HEK293 (cell line): ENCODE measurements at regions not wholly inside any gene's neighbourhood (a gene's known extent, or its start where the extent isn't known, plus 50 kb on each side); places are given as distances from the start of the nearest gene placed in this dataset.

Experiments
- CTCF ChIA-PET: fragments of 350-600 bp; formaldehyde crosslinking; extraction: SDS; loops from one replicate; lab custom pipeline; 2021; ENCODE audit warnings: antibody characterized with exemption; lab: Yijun Ruan, JAX
- POLR2A ChIA-PET: fragments of 300-600 bp; formaldehyde crosslinking; extraction: SDS; loops from one replicate; lab custom pipeline; 2020; ENCODE audit warnings: antibody characterized with exemption, inconsistent platforms; lab: Yijun Ruan, JAX
- H3K27ac ChIP-seq: fragments of 200-500 bp; sonication (Bioruptor generic); 2 replicates; pipeline ENCODE4 v1.5.1; 2014; ENCODE audit warnings: low read depth, low read length, control low read depth, inconsistent platforms; ENCODE audit errors: extremely low read depth
- H3K36me3 ChIP-seq, 2 experiments: fragments of 200-500 bp in 1 of 2; sonication (Bioruptor generic) in 1 of 2; 1 replicate in 1 of 2; 2 replicates in 1 of 2; pipeline ENCODE4 v1.5.1; 2014 to 2017; ENCODE audit warnings: inconsistent platforms in 2 of 2, low read length in 2 of 2; ENCODE audit not compliant: control insufficient read depth in 2 of 2, insufficient read depth in 1 of 2
- H3K4me1 ChIP-seq: fragments of 200-500 bp; sonication (Bioruptor generic); 2 replicates; pipeline ENCODE4 v1.5.1; 2014; ENCODE audit warnings: mild to moderate bottlenecking, low read length, inconsistent platforms; ENCODE audit not compliant: control insufficient read depth, insufficient read depth
- H3K4me3 ChIP-seq: 2 replicates; pipeline ENCODE4 v1.5.1; 2011; ENCODE audit warnings: low read depth, mild to moderate bottlenecking, control low read depth, low read length, moderate library complexity
- H3K9me3 ChIP-seq: fragments of 200-500 bp; sonication (Bioruptor generic); 2 replicates; pipeline ENCODE4 v1.5.1; 2014; ENCODE audit warnings: low read depth, low read length, inconsistent platforms; ENCODE audit not compliant: control insufficient read depth, insufficient read depth
- GLI4 ChIP-seq: fragments of 450-650 bp; formaldehyde crosslinking; IDR thresholded peaks from 2 replicates; pipeline ENCODE4 v1.5.1; 2016; ENCODE audit warnings: missing biosample characterization, missing genetic modification characterization
- HIC1 ChIP-seq: fragments of 450-650 bp; formaldehyde crosslinking; IDR thresholded peaks from 2 replicates; pipeline ENCODE4 v1.5.1; 2016; ENCODE audit warnings: missing biosample characterization, missing genetic modification characterization
- HOXC10 ChIP-seq: sonication (generic); formaldehyde crosslinking; IDR thresholded peaks from 2 replicates; pipeline ENCODE4 v1.8.1; 2023; ENCODE audit warnings: mild to moderate bottlenecking, missing genetic modification reagents
- KLF10 ChIP-seq: fragments of 450-650 bp; IDR thresholded peaks from 2 replicates; pipeline ENCODE4 v1.5.1; 2018; ENCODE audit warnings: missing biosample characterization, mild to moderate bottlenecking, missing genetic modification characterization
- ZBTB1 ChIP-seq: fragments of 450-650 bp; formaldehyde crosslinking; IDR thresholded peaks from 2 replicates; pipeline ENCODE4 v1.5.1; 2016; ENCODE audit warnings: missing biosample characterization, missing genetic modification characterization
- ZBTB6 ChIP-seq: fragments of 450-650 bp; formaldehyde crosslinking; IDR thresholded peaks from 2 replicates; pipeline ENCODE4 v1.5.1; 2017; ENCODE audit warnings: missing biosample characterization, missing genetic modification characterization
- ZFP3 ChIP-seq: fragments of 450-650 bp; formaldehyde crosslinking; IDR thresholded peaks from 2 replicates; pipeline ENCODE4 v1.5.1; 2016; ENCODE audit warnings: low read depth, missing biosample characterization, missing genetic modification characterization
- ZNF146 ChIP-seq: fragments of 450-650 bp; formaldehyde crosslinking; IDR thresholded peaks from 2 replicates; pipeline ENCODE4 v1.5.1; 2016; ENCODE audit warnings: missing biosample characterization, missing genetic modification characterization
- ZNF248 ChIP-seq: fragments of 450-650 bp; formaldehyde crosslinking; IDR thresholded peaks from 2 replicates; pipeline ENCODE4 v1.5.1; 2017; ENCODE audit warnings: missing biosample characterization, missing genetic modification characterization
- ZNF354C ChIP-seq: fragments of 450-650 bp; formaldehyde crosslinking; IDR thresholded peaks from 2 replicates; pipeline ENCODE4 v1.5.1; 2016; ENCODE audit warnings: missing biosample characterization, missing genetic modification characterization, low read depth, borderline replicate concordance
- ZNF37A ChIP-seq: fragments of 450-650 bp; IDR thresholded peaks from 2 replicates; pipeline ENCODE4 v1.5.1; 2018; ENCODE audit warnings: missing biosample characterization, missing genetic modification characterization
- ZNF394 ChIP-seq: fragments of 450-650 bp; formaldehyde crosslinking; IDR thresholded peaks from 2 replicates; pipeline ENCODE4 v1.5.1; 2016; ENCODE audit warnings: missing biosample characterization, missing genetic modification characterization, mild to moderate bottlenecking, moderate library complexity, borderline replicate concordance
- ZNF48 ChIP-seq: fragments of 450-650 bp; formaldehyde crosslinking; IDR thresholded peaks from 2 replicates; pipeline ENCODE4 v1.5.1; 2016; ENCODE audit warnings: missing biosample characterization, missing genetic modification characterization
- ZNF514 ChIP-seq: fragments of 450-650 bp; formaldehyde crosslinking; IDR thresholded peaks from 2 replicates; pipeline ENCODE4 v1.5.1; 2016; ENCODE audit warnings: missing biosample characterization, missing genetic modification characterization
- ZNF518A ChIP-seq: fragments of 450-650 bp; formaldehyde crosslinking; conservative IDR thresholded peaks from 2 replicates; pipeline ENCODE4 v1.5.1; 2016; ENCODE audit warnings: low read depth, missing biosample characterization, missing genetic modification characterization
- ZNF596 ChIP-seq: fragments of 450-650 bp; IDR thresholded peaks from 2 replicates; pipeline ENCODE4 v1.5.0; 2018; ENCODE audit warnings: missing biosample characterization, mild to moderate bottlenecking, missing genetic modification characterization, moderate library complexity
- ZNF701 ChIP-seq: fragments of 450-650 bp; formaldehyde crosslinking; IDR thresholded peaks from 2 replicates; pipeline ENCODE4 v1.5.1; 2016; ENCODE audit warnings: missing biosample characterization, missing genetic modification characterization
- ZNF76 ChIP-seq: fragments of 450-650 bp; formaldehyde crosslinking; IDR thresholded peaks from 2 replicates; pipeline ENCODE4; 2016; ENCODE audit warnings: low read depth, missing biosample characterization, missing genetic modification characterization, borderline replicate concordance
- ZSCAN30 ChIP-seq: fragments of 450-650 bp; IDR thresholded peaks from 2 replicates; pipeline ENCODE4 v1.5.1; 2018; ENCODE audit warnings: missing biosample characterization, mild to moderate bottlenecking, missing genetic modification characterization, moderate library complexity
- ZXDB ChIP-seq: fragments of 450-650 bp; formaldehyde crosslinking; IDR thresholded peaks from 2 replicates; pipeline ENCODE4 v1.5.1; 2016; ENCODE audit warnings: missing biosample characterization, missing genetic modification characterization
- TF ChIP-seq, protein P1 (sequence below): fragments of 450-650 bp; formaldehyde crosslinking; IDR thresholded peaks from 2 replicates; pipeline ENCODE4; 2016; ENCODE audit warnings: missing biosample characterization, missing genetic modification characterization
- TF ChIP-seq, protein P2 (sequence below): fragments of 450-650 bp; formaldehyde crosslinking; IDR thresholded peaks from 2 replicates; pipeline ENCODE4 v1.5.1; 2016; ENCODE audit warnings: missing biosample characterization, missing genetic modification characterization

DNA sequence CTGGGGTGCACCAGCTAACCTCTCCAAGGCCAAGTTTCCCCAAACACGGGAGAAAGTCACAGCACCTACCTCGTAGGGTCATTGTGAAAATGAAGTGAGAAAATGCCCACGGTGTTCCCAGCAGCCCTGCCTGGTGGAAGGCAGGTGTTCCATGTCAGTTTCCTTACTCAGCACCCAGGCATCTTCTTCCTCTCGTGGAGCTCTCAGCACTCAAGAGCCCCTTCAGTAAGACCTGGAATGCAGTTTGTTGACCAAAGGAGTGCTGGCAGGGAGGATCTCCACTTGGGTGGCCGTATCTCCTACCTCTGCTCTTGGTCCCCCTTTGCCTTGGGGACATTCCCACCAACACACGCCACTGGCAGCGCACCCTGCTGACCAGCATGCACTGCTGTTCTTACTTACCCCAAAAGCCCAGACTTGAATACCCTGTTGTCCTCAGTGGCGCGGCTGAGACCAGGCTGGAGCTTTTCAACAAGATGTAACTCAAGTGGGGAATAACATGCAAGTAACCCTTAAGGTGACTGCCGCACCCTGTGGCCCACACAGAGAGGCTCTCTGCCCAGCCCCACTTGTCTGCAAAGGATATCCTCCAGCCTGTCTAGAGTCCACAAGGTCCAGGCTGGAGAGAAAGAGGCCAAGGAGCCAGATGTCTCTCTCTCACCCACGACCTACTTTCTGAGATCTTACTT, 201.2 kb upstream of the TMEM45B start:
- H3K4me3 ChIP-seq: no peak overlapping the region
- 0 out of 2 replicates have a peak, but pooled peaks cover 3% of the 10 kb centered on the region for H3K4me1 ChIP-seq
- no peaks in the 10 kb centered on the region for H3K9me3 ChIP-seq
- POLR2A ChIA-PET: interaction anchor here (0.6 kb wide), 1 partner anchor 74 kb away, joined by 5 read pairs; no protein-coding TSS in a partner anchor
- H3K27ac ChIP-seq: no peak overlapping the region
- TF ChIP-seq ZNF518A (no peak), KLF10 (tag by site-specific recombination) (no peak), ZSCAN30 (tag by site-specific recombination) (no peak), ZNF701 (tag by site-specific recombination) (no peak), ZNF514 (tag by site-specific recombination) (no peak), ZNF248 (tag by site-specific recombination) (no peak), GLI4 (no peak), ZNF48 (tag by site-specific recombination) (no peak), ZXDB (no peak), HIC1 (tag by site-specific recombination) (no peak)
- TF ChIP-seq, protein P1, sequence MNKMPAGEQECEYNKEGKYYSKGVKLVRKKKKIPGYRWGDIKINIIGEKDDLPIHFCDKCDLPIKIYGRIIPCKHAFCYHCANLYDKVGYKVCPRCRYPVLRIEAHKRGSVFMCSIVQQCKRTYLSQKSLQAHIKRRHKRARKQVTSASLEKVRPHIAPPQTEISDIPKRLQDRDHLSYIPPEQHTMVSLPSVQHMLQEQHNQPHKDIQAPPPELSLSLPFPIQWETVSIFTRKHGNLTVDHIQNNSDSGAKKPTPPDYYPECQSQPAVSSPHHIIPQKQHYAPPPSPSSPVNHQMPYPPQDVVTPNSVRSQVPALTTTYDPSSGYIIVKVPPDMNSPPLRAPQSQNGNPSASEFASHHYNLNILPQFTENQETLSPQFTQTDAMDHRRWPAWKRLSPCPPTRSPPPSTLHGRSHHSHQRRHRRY (tag by site-specific recombination): no peak
- CTCF ChIA-PET: interaction anchor here (0.7 kb wide), 1 partner anchor 25 kb away, joined by 3 read pairs; no protein-coding TSS in a partner anchor
- no peaks in the 10 kb centered on the region for H3K36me3 ChIP-seq

GRCh38 chr11:129618046-129618569, 197.5 kb upstream of the TMEM45B start:
- H3K9me3 ChIP-seq: no peaks in the 10 kb centered on the region
- ChIA-PET CTCF (no interaction called here), POLR2A (no interaction called here)
- no peaks in the 10 kb centered on the region for H3K36me3 ChIP-seq
- 0 out of 2 replicates have a peak, but pooled peaks cover 2% of the 10 kb centered on the region for H3K4me1 ChIP-seq
- no peak overlapping the region for H3K4me3 ChIP-seq
- no peak overlapping the region for H3K27ac ChIP-seq
- TF ChIP-seq ZNF146 (tag by site-specific recombination) (no peak), ZNF354C (tag by site-specific recombination) (no peak), ZNF76 (tag by site-specific recombination) (no peak), HOXC10 (CRISPR knock-in tag) (no peak), ZBTB6 (no peak), ZNF596 (tag by site-specific recombination) (no peak), ZNF37A (tag by site-specific recombination) (no peak), ZFP3 (tag by site-specific recombination) (no peak), ZNF394 (tag by site-specific recombination) (no peak), ZBTB1 (tag by site-specific recombination) (no peak)
- TF ChIP-seq, protein P2, sequence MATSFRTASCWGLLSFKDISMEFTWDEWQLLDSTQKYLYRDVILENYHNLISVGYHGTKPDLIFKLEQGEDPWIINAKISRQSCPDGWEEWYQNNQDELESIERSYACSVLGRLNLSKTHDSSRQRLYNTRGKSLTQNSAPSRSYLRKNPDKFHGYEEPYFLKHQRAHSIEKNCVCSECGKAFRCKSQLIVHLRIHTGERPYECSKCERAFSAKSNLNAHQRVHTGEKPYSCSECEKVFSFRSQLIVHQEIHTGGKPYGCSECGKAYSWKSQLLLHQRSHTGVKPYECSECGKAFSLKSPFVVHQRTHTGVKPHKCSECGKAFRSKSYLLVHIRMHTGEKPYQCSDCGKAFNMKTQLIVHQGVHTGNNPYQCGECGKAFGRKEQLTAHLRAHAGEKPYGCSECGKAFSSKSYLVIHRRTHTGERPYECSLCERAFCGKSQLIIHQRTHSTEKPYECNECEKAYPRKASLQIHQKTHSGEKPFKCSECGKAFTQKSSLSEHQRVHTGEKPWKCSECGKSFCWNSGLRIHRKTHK (tag by site-specific recombination): no peak
